ENCODE measurements at regions not wholly inside any gene's neighbourhood (a gene's known extent, or its start where the extent isn't known, plus 50 kb on each side); places are given as distances from the start of the nearest gene placed in this dataset.

DNA sequence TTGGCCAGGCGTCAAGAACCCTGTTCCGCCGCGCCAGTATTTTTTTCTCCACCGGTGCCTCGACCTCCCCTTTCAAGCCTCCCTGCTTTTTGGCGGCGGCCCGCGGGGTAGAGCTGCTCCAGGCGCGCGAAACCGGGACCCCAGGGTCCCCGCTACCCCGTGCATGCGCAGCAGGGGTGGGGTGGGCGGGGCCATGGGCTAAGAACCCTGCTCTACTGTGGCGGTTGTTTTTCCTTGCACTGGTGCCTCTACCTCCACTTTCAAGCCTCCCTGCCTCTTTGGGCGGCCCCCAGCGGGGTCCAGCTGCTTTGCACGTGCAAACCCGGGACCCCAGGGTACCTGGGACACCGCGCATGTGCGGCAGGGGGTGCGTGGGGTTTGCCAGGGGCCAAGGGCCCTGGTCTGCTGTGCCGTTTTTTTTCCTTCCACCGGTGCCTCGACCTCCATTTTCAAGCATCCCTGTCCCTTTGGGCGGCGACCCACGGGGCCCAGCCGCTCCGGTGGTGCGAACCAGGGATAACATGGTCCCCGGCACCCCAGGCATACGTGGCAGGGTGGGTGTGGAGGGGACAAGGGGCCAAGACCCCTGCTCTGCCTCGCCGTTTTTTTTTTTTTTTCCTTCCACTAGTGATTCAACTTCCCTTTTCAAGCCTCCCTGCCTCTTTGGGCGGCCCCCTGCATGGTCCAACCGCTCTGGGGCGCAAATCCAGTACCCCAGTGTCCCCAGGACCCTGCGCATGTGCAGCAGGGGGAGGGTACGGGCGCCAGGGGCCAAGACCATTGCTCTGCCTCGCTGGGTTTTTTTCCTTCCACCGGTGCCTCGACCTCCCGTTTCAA lies 326.8 kb downstream of the ALG10 start:
- no peaks in the 10 kb centered on the region for H3K4me1 ChIP-seq (ENCODE audit: control insufficient read depth in 1 of 2, insufficient read depth in 2 of 2, low read length in 2 of 2)
- H3K4me3 ChIP-seq (ENCODE audit: low read depth in 1 of 2, low read length in 2 of 2) = peak overlapping the region in 1 of 2 donors; percentile 19
- H3K9me3 ChIP-seq (ENCODE audit: control insufficient read depth in 1 of 2, low read length in 2 of 2) = peaks cover 0 to 40% of the 10 kb centered on the region in 2 donors
- H3K27ac ChIP-seq (ENCODE audit: low read length) = no peak overlapping the region
- H3K36me3 ChIP-seq (ENCODE audit: control insufficient read depth in 1 of 2, insufficient read depth in 2 of 2, low read length in 2 of 2) = no peaks in the 10 kb centered on the region
- no peaks in the 10 kb centered on the region for H3K27me3 ChIP-seq (ENCODE audit: low read depth, low read length)

DNA sequence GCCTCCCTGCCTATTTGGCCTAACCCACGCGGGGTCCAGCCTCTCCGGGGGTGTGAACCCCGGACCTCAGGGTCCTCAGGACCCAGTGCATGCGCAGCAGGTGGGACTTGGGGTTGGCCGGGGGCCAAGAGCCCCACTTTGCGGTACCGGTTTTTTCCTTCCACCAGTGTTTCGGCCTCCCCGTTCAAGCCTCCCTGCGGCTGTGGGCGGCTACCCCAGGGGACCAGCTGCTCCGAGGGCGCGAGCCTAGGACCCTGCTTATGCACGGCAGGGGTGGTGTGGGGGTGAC lies 327.3 kb downstream of the ALG10 start:
- H3K4me3 ChIP-seq (ENCODE audit: low read depth in 1 of 2, low read length in 2 of 2) = no peak overlapping the region
- H3K27me3 ChIP-seq (ENCODE audit: low read depth, low read length) = no peaks in the 10 kb centered on the region
- H3K4me1 ChIP-seq (ENCODE audit: control insufficient read depth in 1 of 2, insufficient read depth in 2 of 2, low read length in 2 of 2) = no peaks in the 10 kb centered on the region
- peaks cover 0 to 34% of the 10 kb centered on the region in 2 donors for H3K9me3 ChIP-seq (ENCODE audit: control insufficient read depth in 1 of 2, low read length in 2 of 2)
- H3K36me3 ChIP-seq (ENCODE audit: control insufficient read depth in 1 of 2, insufficient read depth in 2 of 2, low read length in 2 of 2) = no peaks in the 10 kb centered on the region
- no peak overlapping the region for H3K27ac ChIP-seq (ENCODE audit: low read length)

DNA sequence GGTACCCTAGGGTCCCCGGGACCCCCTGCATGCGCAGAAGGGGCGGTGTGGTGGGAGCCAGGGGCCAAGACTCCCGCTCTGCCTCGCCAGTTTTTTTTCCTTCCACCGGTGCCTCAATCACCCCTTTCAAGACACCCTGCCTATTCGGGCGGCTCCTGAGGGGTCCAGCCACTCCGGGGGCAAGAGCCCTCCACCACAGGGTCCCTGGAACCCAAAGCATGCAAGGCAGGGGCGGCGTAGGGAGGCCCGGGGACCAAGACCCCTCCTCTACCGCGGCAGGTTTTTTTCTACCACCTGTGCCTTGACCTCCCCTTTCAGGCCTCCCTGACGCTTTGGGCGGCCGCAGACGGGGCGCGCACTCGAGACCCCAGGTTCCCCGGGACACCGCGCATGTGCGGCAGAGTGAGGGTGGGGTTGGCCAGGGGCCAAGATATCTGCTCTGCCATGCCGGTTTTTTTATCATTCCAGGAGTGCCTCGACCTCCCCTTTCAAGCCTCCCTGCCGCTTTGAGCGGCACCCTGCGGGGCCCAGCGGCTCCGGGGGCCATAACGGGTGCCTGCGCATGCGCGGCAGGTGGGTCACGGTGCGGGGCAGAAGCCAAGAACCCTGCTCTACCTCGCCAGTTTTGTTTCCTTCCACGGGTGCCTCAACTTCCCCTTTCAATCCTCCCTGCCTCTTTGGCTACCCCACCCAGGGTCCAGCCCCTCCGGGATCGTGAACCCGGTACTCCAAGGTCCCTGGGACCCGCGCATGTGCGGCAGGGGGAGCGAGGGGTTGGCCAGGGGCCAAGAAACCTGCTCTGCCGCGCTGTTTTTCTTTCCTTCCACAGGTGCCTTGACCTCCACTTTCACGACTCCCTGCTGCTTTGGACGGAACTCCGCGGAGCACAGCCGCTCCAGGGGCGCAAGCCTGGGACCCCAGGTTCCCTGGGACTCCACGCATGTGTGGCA lies 328.1 kb downstream of the ALG10 start:
- Histone ChIP-seq H3K27me3 (ENCODE audit: low read depth, low read length) (no peaks in the 10 kb centered on the region), H3K9me3 (ENCODE audit: control insufficient read depth in 1 of 2, low read length in 2 of 2) (peaks cover 0 to 30% of the 10 kb centered on the region in 2 donors), H3K27ac (ENCODE audit: low read length) (no peak overlapping the region), H3K36me3 (ENCODE audit: control insufficient read depth in 1 of 2, insufficient read depth in 2 of 2, low read length in 2 of 2) (no peaks in the 10 kb centered on the region), H3K4me1 (ENCODE audit: control insufficient read depth in 1 of 2, insufficient read depth in 2 of 2, low read length in 2 of 2) (no peaks in the 10 kb centered on the region), H3K4me3 (ENCODE audit: low read depth in 1 of 2, low read length in 2 of 2) (peak overlapping the region in 1 of 2 donors; percentile 8)

DNA sequence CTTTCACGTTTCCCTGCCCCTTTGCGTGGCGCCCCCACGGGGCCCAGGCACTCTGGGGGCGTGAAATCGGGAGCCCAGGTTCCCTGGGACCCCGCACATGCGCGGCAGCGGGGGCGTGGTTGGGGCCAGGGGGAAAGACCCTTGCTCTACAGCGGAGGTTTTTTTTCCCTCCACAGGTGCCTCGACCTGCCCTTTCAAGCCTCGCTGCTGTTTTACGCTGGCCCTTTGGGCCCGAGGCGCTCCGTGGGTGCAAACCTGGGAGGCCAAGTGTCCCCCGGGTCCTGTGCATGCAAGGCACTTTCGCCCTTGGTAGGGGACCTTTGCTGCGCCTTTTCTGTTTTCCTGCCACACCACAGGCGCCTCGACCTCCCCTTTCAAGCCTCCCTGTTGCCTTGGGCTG lies 329.8 kb downstream of the ALG10 start:
- no peaks in the 10 kb centered on the region for H3K4me1 ChIP-seq (ENCODE audit: control insufficient read depth in 1 of 2, insufficient read depth in 2 of 2, low read length in 2 of 2)
- H3K36me3 ChIP-seq (ENCODE audit: control insufficient read depth in 1 of 2, insufficient read depth in 2 of 2, low read length in 2 of 2) = no peaks in the 10 kb centered on the region
- H3K27ac ChIP-seq (ENCODE audit: low read length) = no peak overlapping the region
- H3K4me3 ChIP-seq (ENCODE audit: low read depth in 1 of 2, low read length in 2 of 2) = no peak overlapping the region
- H3K27me3 ChIP-seq (ENCODE audit: low read depth, low read length) = no peaks in the 10 kb centered on the region
- peaks cover 0 to 37% of the 10 kb centered on the region in 2 donors for H3K9me3 ChIP-seq (ENCODE audit: control insufficient read depth in 1 of 2, low read length in 2 of 2)

DNA sequence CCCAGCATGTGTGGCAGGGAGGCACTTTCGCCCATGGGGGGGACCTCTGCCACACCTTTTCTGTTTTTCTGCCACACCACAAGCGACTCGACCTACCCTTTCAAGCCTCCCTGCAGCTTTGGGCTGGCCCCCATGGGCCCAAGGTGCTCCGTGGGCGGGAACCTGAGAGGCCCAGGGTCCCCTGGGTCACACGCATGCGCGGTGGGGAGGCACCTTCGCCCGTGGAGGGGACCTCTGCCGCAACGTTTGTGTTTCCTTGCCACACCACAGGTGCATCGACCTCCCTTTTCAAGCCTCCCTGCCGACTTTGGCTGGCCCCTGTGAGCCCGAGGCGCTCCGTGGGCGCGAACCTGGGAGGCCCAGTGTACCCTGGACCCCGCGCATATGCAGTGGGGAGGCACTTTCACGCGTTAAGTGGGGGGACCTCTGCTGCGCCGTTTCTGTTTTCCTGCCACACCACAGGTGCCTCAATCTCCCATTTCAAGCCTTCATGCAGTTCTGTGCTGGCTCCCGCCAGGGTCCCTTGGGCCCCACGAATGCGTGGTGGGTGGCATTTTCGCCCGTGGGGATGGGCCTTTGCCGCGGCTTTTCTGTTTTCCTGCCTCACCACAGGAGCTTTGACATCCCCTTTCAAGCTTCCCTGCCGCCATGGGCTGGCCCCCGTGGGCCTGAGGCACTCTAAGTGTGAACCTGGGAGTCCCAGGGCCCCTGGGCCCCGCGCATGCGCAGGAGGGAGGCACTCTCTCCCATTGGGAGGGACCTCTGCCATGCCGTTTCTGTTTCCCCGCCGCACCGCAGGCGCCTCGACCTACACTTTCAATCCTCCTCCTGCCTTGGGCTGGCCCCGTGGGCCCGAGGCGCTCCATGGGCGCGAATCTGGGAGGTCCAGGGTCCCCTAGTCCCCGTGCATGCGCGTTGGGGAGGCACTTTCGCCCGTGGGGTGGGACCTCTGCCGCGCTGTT lies 332.2 kb downstream of the ALG10 start:
- peaks cover 0 to 36% of the 10 kb centered on the region in 2 donors for H3K9me3 ChIP-seq (ENCODE audit: control insufficient read depth in 1 of 2, low read length in 2 of 2)

DNA sequence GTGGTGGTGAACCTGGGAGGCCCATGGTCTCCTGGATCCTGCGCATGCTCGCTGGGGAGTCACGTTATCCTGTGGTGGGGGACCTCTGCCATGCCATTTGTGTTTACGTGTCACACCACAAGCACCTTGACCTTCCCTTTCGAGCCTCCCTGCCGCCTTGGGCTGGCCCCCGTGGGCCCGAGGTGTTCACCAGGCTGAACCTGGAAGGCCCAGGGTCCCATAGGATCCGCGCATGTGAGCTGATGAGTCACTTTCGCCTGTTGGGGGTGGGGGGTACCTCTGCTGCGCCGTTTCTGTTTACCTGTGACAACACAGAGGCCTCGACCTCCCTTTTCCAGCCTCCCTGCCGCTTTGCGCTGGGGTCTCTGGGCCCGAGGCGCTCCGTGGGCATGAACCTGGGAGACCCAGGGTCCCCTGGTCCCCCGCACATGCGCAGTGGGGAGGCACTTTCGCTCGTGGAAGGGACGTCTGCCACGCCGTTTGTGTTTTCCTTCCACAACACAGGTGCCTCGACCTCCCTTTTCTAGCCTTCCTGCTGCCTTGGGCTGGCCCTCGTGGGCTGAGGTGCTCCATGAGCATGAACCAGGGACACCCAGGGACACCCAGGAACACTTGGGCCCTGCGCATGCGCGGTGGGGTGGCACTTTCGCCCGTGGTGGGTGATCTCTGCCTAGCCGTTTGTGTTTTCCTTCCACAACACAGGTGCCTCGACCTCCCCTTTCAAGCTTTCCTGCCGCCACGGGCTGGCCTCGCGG lies 334.1 kb downstream of the ALG10 start:
- no peak overlapping the region for H3K27ac ChIP-seq (ENCODE audit: low read length)
- H3K36me3 ChIP-seq (ENCODE audit: control insufficient read depth in 1 of 2, insufficient read depth in 2 of 2, low read length in 2 of 2) = no peaks in the 10 kb centered on the region
- H3K27me3 ChIP-seq (ENCODE audit: low read depth, low read length) = no peaks in the 10 kb centered on the region
- no peaks in the 10 kb centered on the region for H3K4me1 ChIP-seq (ENCODE audit: control insufficient read depth in 1 of 2, insufficient read depth in 2 of 2, low read length in 2 of 2)
- H3K4me3 ChIP-seq (ENCODE audit: low read depth in 1 of 2, low read length in 2 of 2) = peak overlapping the region in 1 of 2 donors; percentile 23
- H3K9me3 ChIP-seq (ENCODE audit: control insufficient read depth in 1 of 2, low read length in 2 of 2) = peaks cover 0 to 41% of the 10 kb centered on the region in 2 donors

More for the DNA sequence above, 332.2 kb downstream of the ALG10 start:
- Histone ChIP-seq H3K36me3 (ENCODE audit: control insufficient read depth in 1 of 2, insufficient read depth in 2 of 2, low read length in 2 of 2) (no peaks in the 10 kb centered on the region), H3K4me1 (ENCODE audit: control insufficient read depth in 1 of 2, insufficient read depth in 2 of 2, low read length in 2 of 2) (no peaks in the 10 kb centered on the region), H3K4me3 (ENCODE audit: low read depth in 1 of 2, low read length in 2 of 2) (no peak overlapping the region), H3K27ac (ENCODE audit: low read length) (no peak overlapping the region), H3K27me3 (ENCODE audit: low read depth, low read length) (no peaks in the 10 kb centered on the region)

DNA sequence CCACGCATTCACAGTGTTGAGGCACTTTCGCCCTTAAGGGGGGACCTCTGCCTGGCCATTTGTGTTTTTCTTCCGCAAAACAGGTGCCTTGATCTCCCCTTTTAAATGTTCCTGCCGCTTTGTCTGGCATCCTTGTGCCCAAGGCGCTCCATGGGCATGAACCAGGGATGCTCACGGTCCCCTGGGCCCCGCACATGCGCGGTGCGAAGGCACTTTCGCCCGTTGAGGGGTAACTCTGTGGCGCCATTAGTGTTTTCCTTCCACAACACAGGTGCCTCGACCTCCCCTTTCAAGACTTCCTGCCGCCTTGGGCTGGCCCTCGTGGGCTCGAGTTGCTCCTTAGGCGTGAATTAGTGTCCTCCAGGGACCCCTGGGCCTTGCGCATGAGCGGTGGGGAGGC lies 335.5 kb downstream of the ALG10 start:
- no peak overlapping the region for H3K27ac ChIP-seq (ENCODE audit: low read length)
- no peaks in the 10 kb centered on the region for H3K36me3 ChIP-seq (ENCODE audit: control insufficient read depth in 1 of 2, insufficient read depth in 2 of 2, low read length in 2 of 2)
- H3K4me1 ChIP-seq (ENCODE audit: control insufficient read depth in 1 of 2, insufficient read depth in 2 of 2, low read length in 2 of 2) = no peaks in the 10 kb centered on the region
- no peaks in the 10 kb centered on the region for H3K27me3 ChIP-seq (ENCODE audit: low read depth, low read length)
- H3K4me3 ChIP-seq (ENCODE audit: low read depth in 1 of 2, low read length in 2 of 2) = peak overlapping the region in 1 of 2 donors; percentile 34
- peaks cover 0 to 47% of the 10 kb centered on the region in 2 donors for H3K9me3 ChIP-seq (ENCODE audit: control insufficient read depth in 1 of 2, low read length in 2 of 2)

DNA sequence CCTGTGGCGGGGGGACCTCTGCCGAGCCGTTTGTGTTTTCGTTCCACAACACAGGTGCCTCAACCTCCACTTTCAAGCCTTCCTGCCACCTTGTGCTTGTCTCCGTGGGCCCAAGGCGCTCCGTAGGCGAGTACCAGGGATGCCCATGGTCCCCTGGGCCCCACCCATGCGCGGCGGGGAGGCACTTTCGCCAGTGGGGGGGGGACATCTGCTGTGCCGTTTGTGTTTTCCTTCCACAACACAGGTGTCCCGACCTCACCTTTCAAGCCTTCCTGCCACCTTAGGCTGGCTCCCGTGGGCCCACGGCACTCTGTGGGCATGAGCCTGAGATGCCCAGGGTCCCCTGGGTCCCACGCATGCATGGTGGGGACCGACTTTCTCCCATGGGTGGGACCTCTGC lies 335.9 kb downstream of the ALG10 start:
- Histone ChIP-seq H3K27ac (ENCODE audit: low read length) (no peak overlapping the region), H3K36me3 (ENCODE audit: control insufficient read depth in 1 of 2, insufficient read depth in 2 of 2, low read length in 2 of 2) (no peaks in the 10 kb centered on the region), H3K4me3 (ENCODE audit: low read depth in 1 of 2, low read length in 2 of 2) (no peak overlapping the region), H3K4me1 (ENCODE audit: control insufficient read depth in 1 of 2, insufficient read depth in 2 of 2, low read length in 2 of 2) (no peaks in the 10 kb centered on the region), H3K27me3 (ENCODE audit: low read depth, low read length) (no peaks in the 10 kb centered on the region), H3K9me3 (ENCODE audit: control insufficient read depth in 1 of 2, low read length in 2 of 2) (peaks cover 0 to 49% of the 10 kb centered on the region in 2 donors)

DNA sequence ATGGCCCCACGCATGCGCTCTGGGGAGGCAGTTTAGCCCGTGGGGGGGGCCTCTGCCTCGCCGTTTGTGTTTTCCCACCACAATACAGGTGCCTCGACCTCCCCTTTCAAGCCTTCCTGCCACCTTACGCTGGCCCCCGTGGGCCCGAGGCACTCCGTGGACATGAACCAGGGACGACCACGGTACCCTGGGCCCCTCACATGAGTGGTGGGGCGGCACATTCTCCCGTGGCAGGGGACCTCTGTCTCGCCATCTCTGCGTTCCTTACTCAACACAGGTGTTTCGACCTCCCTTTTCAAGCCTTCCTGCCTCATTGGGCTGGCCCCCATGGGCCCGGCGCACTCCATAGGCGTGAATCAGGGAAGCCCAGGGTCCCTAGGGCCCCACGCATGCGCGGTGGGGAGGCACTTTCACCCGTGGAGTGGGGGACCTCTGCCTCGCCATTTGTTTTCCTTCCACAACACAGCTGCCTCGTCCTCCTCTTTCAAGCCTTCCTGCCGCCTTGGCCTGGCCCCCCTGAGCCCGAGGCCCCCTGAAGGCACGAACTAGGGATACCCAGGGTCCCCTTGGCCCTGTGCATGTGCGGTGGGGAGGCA lies 339.5 kb downstream of the ALG10 start:
- peaks cover 0 to 53% of the 10 kb centered on the region in 2 donors for H3K9me3 ChIP-seq (ENCODE audit: control insufficient read depth in 1 of 2, low read length in 2 of 2)
- H3K36me3 ChIP-seq (ENCODE audit: control insufficient read depth in 1 of 2, insufficient read depth in 2 of 2, low read length in 2 of 2) = no peaks in the 10 kb centered on the region
- no peaks in the 10 kb centered on the region for H3K4me1 ChIP-seq (ENCODE audit: control insufficient read depth in 1 of 2, insufficient read depth in 2 of 2, low read length in 2 of 2)
- H3K27me3 ChIP-seq (ENCODE audit: low read depth, low read length) = no peaks in the 10 kb centered on the region
- peak overlapping the region in 1 of 2 donors; percentile 27 for H3K4me3 ChIP-seq (ENCODE audit: low read depth in 1 of 2, low read length in 2 of 2)
- H3K27ac ChIP-seq (ENCODE audit: low read length) = no peak overlapping the region

DNA sequence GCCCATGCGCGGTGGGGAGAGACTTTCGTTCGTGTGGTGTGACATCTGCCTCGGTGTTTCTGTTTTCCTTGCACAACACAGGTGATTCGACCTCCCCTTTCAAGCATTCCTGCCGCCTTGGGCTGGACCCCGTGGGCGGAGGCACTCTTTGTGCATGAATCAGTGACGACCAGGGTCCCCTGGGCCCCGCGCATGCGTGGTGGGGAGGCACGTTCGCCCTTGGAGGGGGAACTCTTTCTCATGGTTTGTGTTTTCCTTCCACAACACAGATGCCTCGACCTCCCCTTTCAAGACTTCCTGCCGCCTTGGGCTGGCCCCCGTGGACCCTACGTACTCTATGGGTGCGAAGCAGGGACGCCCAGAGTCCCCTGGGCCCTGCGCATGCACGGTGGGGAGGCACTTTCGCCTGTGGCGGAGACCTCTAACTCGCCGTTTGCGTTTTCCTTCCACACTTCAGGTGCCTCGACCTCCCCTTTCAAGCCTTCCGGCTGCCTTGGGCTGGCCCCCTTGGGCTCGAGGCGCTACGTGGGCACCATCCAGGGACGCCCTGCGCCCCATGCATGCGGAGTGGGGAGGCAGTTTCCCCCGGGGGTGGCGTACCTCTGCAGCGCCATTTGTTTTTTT lies 340.9 kb downstream of the ALG10 start:
- H3K9me3 ChIP-seq (ENCODE audit: control insufficient read depth in 1 of 2, low read length in 2 of 2) = peaks cover 0 to 61% of the 10 kb centered on the region in 2 donors
- H3K27ac ChIP-seq (ENCODE audit: low read length) = no peak overlapping the region
- H3K4me3 ChIP-seq (ENCODE audit: low read depth in 1 of 2, low read length in 2 of 2) = peak overlapping the region in 1 of 2 donors; percentile 27
- H3K4me1 ChIP-seq (ENCODE audit: control insufficient read depth in 1 of 2, insufficient read depth in 2 of 2, low read length in 2 of 2) = no peaks in the 10 kb centered on the region
- H3K36me3 ChIP-seq (ENCODE audit: control insufficient read depth in 1 of 2, insufficient read depth in 2 of 2, low read length in 2 of 2) = no peaks in the 10 kb centered on the region
- H3K27me3 ChIP-seq (ENCODE audit: low read depth, low read length) = no peaks in the 10 kb centered on the region

Measured in muscle layer of duodenum (tissue), 2 donors.